ENCODE measurements at regions not wholly inside any gene's neighbourhood (a gene's known extent, or its start where the extent isn't known, plus 50 kb on each side); places are given as distances from the start of the nearest gene placed in this dataset.
A peak's percentile ranks its signal among the peaks of the same experiment; 100 is the strongest.
"Not testable (repeated sequence)": the region's sequence is repeated elsewhere in the genome, so short reads cannot be mapped to it uniquely, and the experiment has no call there.

GRCh38 chr6:27825025-27825793, 87.0 kb downstream of the OR2B2 start:
- no peaks in the 10 kb centered on the region for H3K27me3 ChIP-seq (ENCODE audit: control insufficient read depth, insufficient read depth, low read length)
- peaks cover 9% of the 10 kb centered on the region for H3K9me3 ChIP-seq (ENCODE audit: control insufficient read depth, insufficient read depth, low read length)
- H3K4me1 ChIP-seq (ENCODE audit: control insufficient read depth, insufficient read depth, low read length): peaks cover 16% of the 10 kb centered on the region
- H3K36me3 ChIP-seq (ENCODE audit: control insufficient read depth, insufficient read depth, low read length): peaks cover 10% of the 10 kb centered on the region
- peak overlapping the region; percentile 99 for H3K27ac ChIP-seq (ENCODE audit: low read depth, low read length)
- H3K9ac ChIP-seq (ENCODE audit: low read depth, low read length): peak overlapping the region; percentile 99
- peak overlapping the region; percentile 83 for H3K4me3 ChIP-seq (ENCODE audit: low read depth, low read length)

GRCh38 chr6:27824211-27825024, 87.8 kb downstream of the OR2B2 start:
- H3K9me3 ChIP-seq (ENCODE audit: control insufficient read depth, insufficient read depth, low read length); H3K4me1 ChIP-seq (ENCODE audit: control insufficient read depth, insufficient read depth, low read length); H3K36me3 ChIP-seq (ENCODE audit: control insufficient read depth, insufficient read depth, low read length); H3K27me3 ChIP-seq (ENCODE audit: control insufficient read depth, insufficient read depth, low read length): not testable (repeated sequence)
- peak overlapping the region; percentile 99 for H3K9ac ChIP-seq (ENCODE audit: low read depth, low read length)
- H3K4me3 ChIP-seq (ENCODE audit: low read depth, low read length): peak overlapping the region; percentile 83
- peak overlapping the region; percentile 99 for H3K27ac ChIP-seq (ENCODE audit: low read depth, low read length)

GRCh38 chr6:27823714-27824210, 88.4 kb downstream of the OR2B2 start:
- H3K9ac ChIP-seq (ENCODE audit: low read depth, low read length): peak overlapping the region; percentile 91
- peak overlapping the region; percentile 56 for H3K4me3 ChIP-seq (ENCODE audit: low read depth, low read length)
- not testable (repeated sequence) for H3K4me1 ChIP-seq (ENCODE audit: control insufficient read depth, insufficient read depth, low read length); H3K36me3 ChIP-seq (ENCODE audit: control insufficient read depth, insufficient read depth, low read length); H3K27me3 ChIP-seq (ENCODE audit: control insufficient read depth, insufficient read depth, low read length); H3K9me3 ChIP-seq (ENCODE audit: control insufficient read depth, insufficient read depth, low read length)
- H3K27ac ChIP-seq (ENCODE audit: low read depth, low read length): peak overlapping the region; percentile 90

GRCh38 chr6:27816906-27817305, 95.3 kb downstream of the OR2B2 start:
- H3K9ac ChIP-seq (ENCODE audit: low read depth, low read length): no peak overlapping the region
- peaks cover 14% of the 10 kb centered on the region for H3K4me1 ChIP-seq (ENCODE audit: control insufficient read depth, insufficient read depth, low read length)
- H3K36me3 ChIP-seq (ENCODE audit: control insufficient read depth, insufficient read depth, low read length): no peaks in the 10 kb centered on the region
- no peaks in the 10 kb centered on the region for H3K9me3 ChIP-seq (ENCODE audit: control insufficient read depth, insufficient read depth, low read length)
- no peaks in the 10 kb centered on the region for H3K27me3 ChIP-seq (ENCODE audit: control insufficient read depth, insufficient read depth, low read length)
- peak overlapping the region; percentile 98 for H3K27ac ChIP-seq (ENCODE audit: low read depth, low read length)
- H3K4me3 ChIP-seq (ENCODE audit: low read depth, low read length): no peak overlapping the region

GRCh38 chr6:27814665-27815424, 97.4 kb downstream of the OR2B2 start:
- Histone ChIP-seq H3K27me3 (ENCODE audit: control insufficient read depth, insufficient read depth, low read length) (no peaks in the 10 kb centered on the region), H3K27ac (ENCODE audit: low read depth, low read length) (peak overlapping the region; percentile 98), H3K9me3 (ENCODE audit: control insufficient read depth, insufficient read depth, low read length) (no peaks in the 10 kb centered on the region), H3K4me1 (ENCODE audit: control insufficient read depth, insufficient read depth, low read length) (peaks cover 20% of the 10 kb centered on the region), H3K36me3 (ENCODE audit: control insufficient read depth, insufficient read depth, low read length) (no peaks in the 10 kb centered on the region), H3K9ac (ENCODE audit: low read depth, low read length) (peak overlapping the region; percentile 100), H3K4me3 (ENCODE audit: low read depth, low read length) (peak overlapping the region; percentile 71)

- peak overlapping the region; percentile 100 for H3K9ac ChIP-seq (ENCODE audit: low read depth, low read length)
- H3K36me3 ChIP-seq (ENCODE audit: control insufficient read depth, insufficient read depth, low read length); H3K27me3 ChIP-seq (ENCODE audit: control insufficient read depth, insufficient read depth, low read length); H3K9me3 ChIP-seq (ENCODE audit: control insufficient read depth, insufficient read depth, low read length): not testable (repeated sequence)
- H3K4me3 ChIP-seq (ENCODE audit: low read depth, low read length): peak overlapping the region; percentile 67
- peaks cover 20% of the 10 kb centered on the region for H3K4me1 ChIP-seq (ENCODE audit: control insufficient read depth, insufficient read depth, low read length)
- H3K27ac ChIP-seq (ENCODE audit: low read depth, low read length): peak overlapping the region; percentile 98
Observed at GRCh38 chr6:27814415-27814664, 97.9 kb downstream of the OR2B2 start.

GRCh38 chr6:27812805-27813492, 99.2 kb downstream of the OR2B2 start:
- Histone ChIP-seq H3K4me3 (ENCODE audit: low read depth, low read length) (peak overlapping the region; percentile 67), H3K9ac (ENCODE audit: low read depth, low read length) (peak overlapping the region; percentile 100), H3K36me3 (ENCODE audit: control insufficient read depth, insufficient read depth, low read length) (no peaks in the 10 kb centered on the region), H3K9me3 (ENCODE audit: control insufficient read depth, insufficient read depth, low read length) (no peaks in the 10 kb centered on the region), H3K27ac (ENCODE audit: low read depth, low read length) (peak overlapping the region; percentile 98), H3K4me1 (ENCODE audit: control insufficient read depth, insufficient read depth, low read length) (peaks cover 20% of the 10 kb centered on the region), H3K27me3 (ENCODE audit: control insufficient read depth, insufficient read depth, low read length) (no peaks in the 10 kb centered on the region)

GRCh38 chr6:27812078-27812804, 100.0 kb downstream of the OR2B2 start:
- Histone ChIP-seq H3K9ac (ENCODE audit: low read depth, low read length) (peak overlapping the region; percentile 100; the same call in 1 of the 2 replicates), H3K4me1 (ENCODE audit: control insufficient read depth, insufficient read depth, low read length) (peaks cover 20% of the 10 kb centered on the region), H3K36me3 (ENCODE audit: control insufficient read depth, insufficient read depth, low read length) (no peaks in the 10 kb centered on the region), H3K4me3 (ENCODE audit: low read depth, low read length) (0 out of 2 replicates have a peak overlapping the region, but pooled peaks have one; percentile 67), H3K9me3 (ENCODE audit: control insufficient read depth, insufficient read depth, low read length) (no peaks in the 10 kb centered on the region), H3K27ac (ENCODE audit: low read depth, low read length) (peak overlapping the region; percentile 98), H3K27me3 (ENCODE audit: control insufficient read depth, insufficient read depth, low read length) (no peaks in the 10 kb centered on the region)

GRCh38 chr6:27811451-27811772, 100.8 kb downstream of the OR2B2 start:
- no peaks in the 10 kb centered on the region for H3K36me3 ChIP-seq (ENCODE audit: control insufficient read depth, insufficient read depth, low read length)
- H3K9ac ChIP-seq (ENCODE audit: low read depth, low read length): peak overlapping the region; percentile 100
- H3K4me1 ChIP-seq (ENCODE audit: control insufficient read depth, insufficient read depth, low read length): peaks cover 21% of the 10 kb centered on the region
- H3K27me3 ChIP-seq (ENCODE audit: control insufficient read depth, insufficient read depth, low read length): no peaks in the 10 kb centered on the region
- H3K9me3 ChIP-seq (ENCODE audit: control insufficient read depth, insufficient read depth, low read length): no peaks in the 10 kb centered on the region
- peak overlapping the region; percentile 98 for H3K27ac ChIP-seq (ENCODE audit: low read depth, low read length)
- peak overlapping the region; percentile 86 for H3K4me3 ChIP-seq (ENCODE audit: low read depth, low read length)

Data from HUES48 (cell line).